WI38 (cell line): ENCODE measurements at regions not wholly inside any gene's neighbourhood (a gene's known extent, or its start where the extent isn't known, plus 50 kb on each side); places are given as distances from the start of the nearest gene placed in this dataset.

Experiments
- H3K4me3 ChIP-seq: 2 replicates; pipeline ENCODE4 v1.5.1; 2011; ENCODE audit warnings: low read depth, mild to moderate bottlenecking, control low read depth, low read length
- CTCF ChIP-seq: IDR thresholded peaks from 2 replicates; pipeline ENCODE4 v1.5.1; 2012; ENCODE audit warnings: low read depth, mild to moderate bottlenecking, control low read depth, low read length

GRCh38 chr13:73962284-73962683, 171.9 kb downstream of the KLF12 start:
- TF ChIP-seq CTCF: no peak
- H3K4me3 ChIP-seq: no peak overlapping the region

DNA sequence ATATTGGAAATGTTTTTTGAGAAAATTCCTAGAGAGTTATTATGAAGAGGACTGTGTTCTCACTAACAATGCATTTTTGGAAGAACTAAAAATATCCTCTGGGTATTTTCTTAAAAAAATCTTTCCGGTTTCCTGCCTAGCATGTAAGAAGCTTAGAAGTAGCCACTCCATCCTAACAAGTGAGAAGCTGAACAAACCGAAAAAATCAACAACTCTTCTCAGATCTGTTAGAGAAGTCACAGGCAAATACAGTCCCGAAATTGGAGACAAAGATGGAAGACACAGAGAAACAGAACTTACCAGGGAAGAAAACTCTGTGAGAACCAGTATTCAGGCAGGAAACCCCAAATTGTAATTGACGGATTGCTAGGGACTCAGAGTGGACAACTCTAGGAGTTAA, 173.0 kb downstream of the KLF12 start:
- no peak for TF ChIP-seq CTCF
- no peak overlapping the region for H3K4me3 ChIP-seq

GRCh38 chr13:73960474-73960873, 173.7 kb downstream of the KLF12 start:
- TF ChIP-seq CTCF: no peak

GRCh38 chr13:73958657-73959397, 175.4 kb downstream of the KLF12 start:
- H3K4me3 ChIP-seq: no peak overlapping the region
- TF ChIP-seq CTCF: no peak

More at GRCh38 chr13:73960474-73960873, 173.7 kb downstream of the KLF12 start:
- H3K4me3 ChIP-seq: no peak overlapping the region

DNA sequence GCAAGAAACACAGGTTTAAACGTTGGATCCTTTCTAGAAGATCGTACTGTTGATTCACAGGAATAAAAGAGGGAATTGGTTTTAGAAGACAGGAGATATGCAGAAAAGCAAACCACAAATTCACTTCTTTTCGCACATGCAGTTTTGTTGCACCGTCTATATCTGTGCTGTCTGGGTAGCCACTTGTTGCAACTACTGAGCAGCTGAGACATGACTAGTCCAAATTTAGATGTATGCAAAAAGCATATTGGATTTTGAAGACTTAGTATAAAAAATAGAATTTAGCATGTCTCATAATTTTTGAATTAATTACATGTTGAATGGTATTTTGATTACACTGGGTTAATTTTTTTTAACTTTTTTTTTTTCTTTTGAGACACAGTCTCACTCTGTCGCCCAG, 176.3 kb downstream of the KLF12 start:
- TF ChIP-seq CTCF: no peak
- H3K4me3 ChIP-seq: no peak overlapping the region

DNA sequence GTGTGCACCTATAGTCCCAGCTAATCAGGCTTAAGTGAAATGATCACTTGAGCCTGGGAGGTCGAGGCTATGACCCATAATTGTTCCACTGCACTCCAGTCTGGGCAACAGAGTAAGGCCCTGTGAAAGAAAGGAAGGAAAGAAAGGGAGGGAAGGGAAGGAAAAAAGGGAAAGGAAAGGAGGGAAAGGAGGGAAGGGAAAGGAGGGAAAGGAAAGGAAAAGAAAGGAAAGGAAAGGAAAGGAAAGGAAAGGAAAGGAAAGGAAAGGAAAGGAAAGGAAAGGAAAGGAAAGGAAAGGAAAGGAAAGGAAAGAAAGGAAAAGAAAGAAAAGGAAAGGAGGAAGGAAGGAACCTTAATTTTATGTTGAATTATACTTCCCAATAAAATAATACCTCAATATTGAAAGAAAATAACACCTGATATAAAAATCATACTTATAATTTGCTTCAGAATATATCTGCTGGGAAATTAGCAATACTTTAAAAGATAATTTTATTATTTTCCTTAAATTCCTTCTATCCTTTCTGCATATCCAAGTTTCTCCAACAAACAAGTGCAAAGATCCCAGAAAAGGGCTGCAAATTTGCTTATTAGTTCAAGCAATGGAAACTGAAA, 177.3 kb downstream of the KLF12 start:
- TF ChIP-seq CTCF: no peak
- no peak overlapping the region for H3K4me3 ChIP-seq

DNA sequence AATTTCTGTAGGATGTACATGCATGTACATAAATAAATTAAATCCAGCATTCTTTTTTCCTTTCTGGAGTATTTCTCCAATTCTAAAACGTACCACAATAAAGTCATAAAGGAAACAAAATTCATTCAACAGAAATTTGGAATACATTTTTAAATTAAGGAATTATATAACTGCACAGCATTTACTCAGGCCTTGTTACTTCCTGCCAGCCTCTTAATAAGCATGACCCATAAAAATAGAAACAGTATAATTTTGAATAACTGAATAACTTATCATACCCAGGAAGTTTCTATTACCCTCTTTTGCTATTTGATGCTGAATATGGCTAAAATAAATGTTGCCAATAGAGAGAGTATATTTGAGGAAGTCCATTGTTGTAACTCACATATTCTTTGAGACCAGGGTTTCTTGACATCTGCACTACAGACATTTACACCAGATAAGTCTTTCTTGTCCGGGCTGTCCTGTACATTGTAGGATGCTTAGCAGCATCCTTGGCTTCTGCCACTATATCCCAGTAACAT, 178.2 kb downstream of the KLF12 start:
- TF ChIP-seq CTCF: no peak
- H3K4me3 ChIP-seq: no peak overlapping the region
